Germinal center (tissue), 1 donor: ENCODE measurements at regions not wholly inside any gene's neighbourhood (a gene's known extent, or its start where the extent isn't known, plus 50 kb on each side); places are given as distances from the start of the nearest gene placed in this dataset.
"Not testable (repeated sequence)": the region's sequence is repeated elsewhere in the genome, so short reads cannot be mapped to it uniquely, and the experiment has no call there.

Experiments used
- DNase-seq: peaks from one replicate; pipeline ENCODE4 v3.0.0; 2012; ENCODE audit warnings: mixed read lengths, low spot score

DNA sequence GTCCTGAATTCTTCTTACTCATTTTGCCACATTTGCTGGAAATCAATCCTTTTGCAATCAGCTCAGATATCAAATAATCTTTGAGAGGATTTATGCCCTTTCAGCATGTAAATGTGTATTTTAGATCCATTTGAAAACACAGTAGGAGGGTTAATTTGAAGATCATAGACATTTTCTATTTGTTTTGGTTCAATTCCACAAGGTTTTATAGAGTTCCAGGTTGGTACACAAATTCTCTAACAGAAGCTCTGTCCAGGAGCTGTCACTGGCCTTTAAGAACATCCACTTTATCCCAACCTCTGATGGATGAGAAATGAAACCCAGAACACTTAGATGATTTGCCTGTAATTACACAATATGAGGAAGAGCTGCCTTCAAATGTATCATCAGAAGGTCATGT lies 157.3 kb upstream of the CHAC2 start:
- no peak for DNase-seq

DNA sequence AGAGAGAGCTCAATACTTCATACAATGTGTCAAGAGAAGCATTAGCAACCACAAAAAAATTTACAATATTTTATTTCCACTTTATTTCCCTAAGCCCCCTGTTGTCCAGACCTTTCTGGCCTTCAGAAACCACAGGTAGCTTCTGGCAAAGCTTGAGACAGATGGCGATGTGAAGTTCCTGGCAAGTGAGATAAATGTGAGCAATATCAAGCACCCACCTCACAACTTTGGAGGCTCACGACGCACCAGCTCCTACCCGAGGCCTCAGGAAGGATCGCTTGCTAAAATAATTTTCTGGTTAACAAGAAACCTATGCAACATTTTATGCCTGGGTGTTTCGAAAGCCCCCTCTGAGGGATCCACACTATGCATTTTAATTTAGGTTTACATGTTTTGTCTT lies 158.1 kb upstream of the CHAC2 start:
- DNase-seq, result no peak

DNA sequence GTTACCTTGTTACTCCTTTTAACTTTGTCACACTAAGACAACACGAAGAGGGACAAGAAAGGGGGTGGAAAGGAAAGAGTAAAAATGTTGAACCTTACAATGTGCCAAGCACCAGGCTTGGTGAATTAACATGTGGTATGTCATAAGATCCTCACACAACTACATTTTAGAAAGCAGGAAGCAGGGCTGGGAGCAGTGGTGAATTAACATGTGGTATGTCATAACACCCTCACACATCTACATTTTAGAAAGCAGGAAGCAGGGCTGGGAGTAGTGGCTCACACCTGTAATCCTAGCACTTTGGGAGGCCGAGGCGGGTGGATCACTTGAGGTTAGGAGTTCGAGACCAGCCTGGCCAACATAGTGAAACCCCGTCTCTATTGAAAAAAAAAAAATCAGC lies 159.3 kb upstream of the CHAC2 start:
- DNase-seq, result no peak

- no peak for DNase-seq
Measured at GRCh38 chr2:53600815-53601214, 166.8 kb upstream of the CHAC2 start.

DNA sequence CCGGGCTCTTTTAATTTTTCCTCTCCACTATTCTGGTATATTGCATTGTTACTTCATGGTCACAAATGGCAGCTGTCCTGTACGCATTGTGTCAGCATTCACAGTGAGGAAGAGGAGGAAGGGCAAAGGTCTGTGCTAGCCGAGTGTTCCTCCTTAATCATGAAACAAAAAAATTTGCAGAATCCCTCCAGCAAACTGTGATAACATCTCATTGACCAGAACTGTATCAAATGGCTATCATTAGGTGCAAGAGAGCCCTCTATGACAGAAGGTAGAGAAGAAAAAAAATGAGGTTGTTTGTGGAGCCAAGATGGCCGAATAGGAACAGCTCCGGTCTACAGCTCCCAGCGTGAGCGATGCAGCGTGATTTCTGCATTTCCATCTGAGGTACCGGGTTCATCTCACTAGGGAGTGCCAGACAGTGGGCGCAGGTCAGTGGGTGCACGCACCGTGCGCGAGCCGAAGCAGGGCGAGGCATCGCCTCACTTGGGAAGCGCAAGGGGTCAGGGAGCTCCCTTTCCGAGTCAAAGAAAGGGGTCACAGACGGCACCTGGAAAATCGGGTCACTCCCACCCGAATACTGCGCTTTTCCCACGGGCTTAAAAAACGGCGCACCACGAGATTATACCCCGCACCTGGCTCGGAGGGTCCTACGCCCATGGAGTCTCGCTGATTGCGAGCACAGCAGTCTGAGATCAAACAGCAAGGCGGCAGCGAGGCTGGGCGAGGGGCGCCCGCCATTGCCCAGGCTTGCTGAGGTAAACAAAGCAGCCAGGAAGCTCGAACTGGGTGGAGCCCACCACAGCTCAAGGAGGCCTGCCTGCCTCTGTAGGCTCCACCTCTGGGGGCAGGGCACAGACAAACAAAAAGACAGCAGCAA lies 180.6 kb upstream of the CHAC2 start:
- DNase-seq, result not testable (repeated sequence)

- no peak for DNase-seq
Measured at GRCh38 chr2:53584986-53585385, 182.6 kb upstream of the CHAC2 start.

GRCh38 chr2:53583583-53583982 lies 184.0 kb upstream of the CHAC2 start:
- DNase-seq, result no peak

DNA sequence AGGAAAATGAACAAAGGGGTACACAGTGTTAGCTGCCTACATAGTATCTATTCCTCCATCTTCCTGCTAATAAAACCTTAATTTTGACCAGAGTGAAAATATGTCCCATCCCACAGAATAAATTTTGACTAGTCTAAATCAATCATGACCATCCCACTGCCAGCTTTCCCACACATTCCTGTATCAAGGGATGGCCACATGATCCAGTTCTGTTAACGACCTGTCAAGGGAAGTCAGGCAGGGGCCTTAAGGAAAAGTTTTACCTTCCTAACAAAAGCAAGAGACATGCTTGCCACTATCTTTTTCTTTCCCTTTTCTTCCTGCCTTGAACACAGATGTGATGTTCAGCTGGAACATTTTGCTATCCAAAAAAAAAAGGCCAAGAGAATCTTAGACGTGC lies 185.0 kb upstream of the CHAC2 start:
- DNase-seq, result no peak

DNA sequence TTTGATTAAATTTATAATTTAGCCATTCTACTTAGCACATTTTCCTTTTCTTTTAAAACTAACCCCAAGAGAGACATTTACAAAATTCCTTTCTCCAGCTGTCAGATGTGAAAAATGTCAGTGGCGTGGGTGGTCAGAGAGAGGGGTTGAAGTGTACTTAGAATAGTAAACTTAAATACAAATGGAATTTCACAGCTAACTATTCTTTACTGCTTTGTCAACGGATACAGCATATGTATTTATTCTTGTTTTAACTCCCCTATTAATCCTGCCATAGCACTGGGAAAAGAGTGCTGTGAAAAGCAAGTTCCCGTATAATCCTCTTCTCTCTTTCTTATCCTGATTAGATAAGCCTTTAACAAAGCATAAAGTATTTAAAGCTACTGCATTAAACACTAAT lies 191.4 kb upstream of the CHAC2 start:
- no peak for DNase-seq

GRCh38 chr2:53575721-53576124 lies 191.9 kb upstream of the CHAC2 start:
- no peak for DNase-seq

DNA sequence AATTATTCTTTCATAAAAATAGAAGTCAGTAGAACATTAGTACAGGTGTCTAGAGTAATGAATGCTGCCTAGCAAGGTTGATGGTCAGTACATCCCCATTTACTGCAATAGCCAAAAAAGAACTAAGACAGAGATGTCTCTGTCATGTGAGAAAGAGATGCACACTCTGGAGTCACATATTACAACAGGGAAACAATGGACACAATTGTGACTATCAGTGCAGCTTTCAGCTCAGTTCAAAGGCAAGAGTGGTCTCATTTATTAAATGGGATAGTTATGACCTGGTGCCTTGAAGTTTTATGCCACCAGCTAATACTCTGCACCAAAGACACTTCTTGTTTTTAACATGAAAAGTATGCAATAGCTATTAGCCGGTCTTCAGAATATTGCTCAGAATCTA lies 194.9 kb upstream of the CHAC2 start:
- no peak for DNase-seq

DNA sequence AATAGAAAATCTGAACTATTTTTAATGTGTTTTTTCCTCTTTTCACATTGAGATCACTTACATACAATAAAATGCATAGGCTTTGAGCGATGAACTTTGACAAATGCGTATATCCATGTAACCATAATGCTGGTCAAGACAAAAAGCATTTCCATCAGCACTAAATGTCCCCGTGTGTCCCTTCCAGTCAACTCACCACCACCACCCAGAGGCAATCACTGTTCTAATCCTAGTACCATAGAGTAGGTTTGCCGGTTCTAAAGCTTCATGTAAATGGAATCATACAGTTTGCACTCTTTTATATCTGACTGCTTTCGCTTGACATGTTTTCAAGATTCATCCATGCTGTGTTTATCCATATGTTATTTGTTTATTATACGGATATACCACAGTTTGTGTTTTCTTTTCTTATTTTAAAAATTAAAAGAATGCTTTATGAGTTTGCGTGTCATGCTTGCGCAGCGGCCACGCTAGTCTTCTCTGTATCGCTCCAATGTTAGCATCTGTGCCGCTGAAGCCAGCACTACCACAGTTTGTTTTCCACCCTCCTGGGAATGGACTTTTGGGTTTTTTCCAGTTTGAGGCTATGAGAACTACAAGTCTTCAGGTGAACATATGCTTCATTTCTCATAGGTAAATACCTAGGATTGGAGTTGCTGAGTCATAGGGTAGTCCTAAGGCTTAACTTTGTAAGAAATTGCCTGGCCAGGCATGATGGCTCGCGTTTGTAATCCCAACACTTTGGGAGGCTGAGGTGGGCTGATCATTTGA lies 197.5 kb upstream of the CHAC2 start:
- no peak for DNase-seq

- no peak for DNase-seq
Measured at GRCh38 chr2:53568469-53568868, 199.1 kb upstream of the CHAC2 start.

- DNase-seq, result no peak
Measured at GRCh38 chr2:53567073-53567472, 200.5 kb upstream of the CHAC2 start.

GRCh38 chr2:53562407-53562806 lies 205.2 kb upstream of the CHAC2 start:
- no peak for DNase-seq

GRCh38 chr2:53561155-53561554 lies 206.4 kb upstream of the CHAC2 start:
- DNase-seq, result no peak

GRCh38 chr2:53559302-53559966 lies 208.2 kb upstream of the CHAC2 start:
- no peak for DNase-seq

GRCh38 chr2:53558867-53559266 lies 208.7 kb upstream of the CHAC2 start:
- DNase-seq, result no peak

DNA sequence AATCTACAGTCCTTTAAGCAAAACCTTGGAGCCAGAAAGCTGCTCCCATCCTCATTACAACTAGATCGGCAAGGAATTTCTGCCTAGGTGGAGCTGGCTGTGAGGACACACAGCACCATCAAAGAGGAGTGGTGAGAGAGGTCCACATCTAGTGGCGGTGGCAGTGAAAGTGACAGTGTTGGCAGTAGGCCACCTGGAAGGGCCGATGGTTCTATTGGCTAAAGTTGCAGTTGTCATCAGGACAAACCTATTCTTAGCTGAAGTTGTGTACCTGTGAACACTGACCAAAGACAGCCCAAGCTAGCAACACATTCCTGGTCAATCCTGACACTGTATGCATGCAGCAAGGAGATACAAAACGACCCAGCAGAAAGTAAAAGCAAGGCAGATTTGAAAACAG lies 218.1 kb upstream of the CHAC2 start:
- DNase-seq, result no peak

DNA sequence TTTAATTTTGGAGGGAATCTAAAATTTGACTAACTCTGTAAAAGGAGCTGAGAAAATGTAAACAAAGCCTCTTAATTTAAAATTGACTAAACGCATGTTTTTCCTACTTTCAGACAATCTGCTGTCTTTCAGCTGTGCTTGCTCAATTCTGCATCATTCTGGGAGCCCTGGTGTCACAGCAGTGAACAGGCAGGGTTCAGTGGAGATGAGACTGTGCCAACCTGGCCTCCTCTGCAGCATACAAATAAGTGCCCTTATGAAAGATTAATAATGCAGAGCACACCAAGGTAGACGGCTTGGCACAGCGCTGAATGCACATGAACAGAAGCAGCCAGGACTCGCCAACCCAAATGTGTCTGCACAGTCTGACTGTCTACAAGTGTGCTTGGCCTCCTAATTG lies 222.0 kb upstream of the CHAC2 start:
- no peak for DNase-seq

- no peak for DNase-seq
Measured at GRCh38 chr2:53544871-53545558, 222.6 kb upstream of the CHAC2 start.

DNA sequence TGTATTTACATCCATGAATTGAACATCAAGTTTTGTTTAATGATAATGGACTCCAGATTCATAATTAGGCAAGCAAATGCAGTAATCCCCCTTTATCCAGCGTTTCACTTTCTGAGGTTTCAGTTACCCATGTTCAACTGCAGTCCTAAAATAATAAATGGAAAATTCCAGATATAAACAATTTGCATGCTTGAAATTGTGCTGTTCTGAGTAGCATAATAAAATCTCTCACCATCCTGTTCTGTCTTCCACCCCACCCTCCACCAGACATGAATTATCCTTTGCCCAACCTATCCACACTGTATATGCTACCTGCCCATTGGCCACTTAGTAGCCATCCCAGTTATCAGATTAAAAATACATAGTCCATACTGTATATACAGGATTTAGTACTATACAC lies 224.5 kb upstream of the CHAC2 start:
- no peak for DNase-seq
